ENCODE measurements at regions not wholly inside any gene's neighbourhood (a gene's known extent, or its start where the extent isn't known, plus 50 kb on each side); places are given as distances from the start of the nearest gene placed in this dataset.

DNA sequence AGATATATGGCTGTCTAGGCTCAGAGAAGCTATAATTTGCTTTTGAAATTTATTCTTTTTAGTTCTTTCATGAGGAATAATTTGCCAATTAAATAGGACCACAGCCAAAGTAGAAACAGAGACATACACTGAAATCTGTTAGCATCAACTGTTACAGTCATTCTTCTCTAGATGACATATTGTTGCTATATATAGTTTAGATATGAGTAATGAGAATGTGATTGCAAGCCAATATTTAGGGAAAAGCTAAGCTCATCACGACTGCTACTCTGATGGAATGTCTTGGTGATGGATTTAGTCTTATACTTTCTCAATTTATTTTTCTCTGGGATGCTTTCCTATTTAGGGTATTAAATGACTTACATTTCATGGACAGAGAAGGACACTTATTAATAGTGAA, 259.1 kb downstream of the LNPK start:
- DNase-seq, result peak in 1 of 2 donors; percentile 5
- H3K27me3 ChIP-seq, result no peaks in the 10 kb centered on the region
- H3K4me1 ChIP-seq, result no peaks in the 10 kb centered on the region
- 27 to 61% (median 59%) methylated on average over 1 of the region's 1 CpG for WGBS, 5 donors
- no peaks in the 10 kb centered on the region for H3K9me3 ChIP-seq
- no peak overlapping the region for H3K27ac ChIP-seq
- no peaks in the 10 kb centered on the region for H3K36me3 ChIP-seq
- TF ChIP-seq POLR2A (IDR thresholded peaks at IDR 0.05) (no peak), POLR2AphosphoS5 (IDR thresholded peaks at IDR 0.05) (no peak), EP300 (IDR thresholded peaks at IDR 0.05) (no peak)
- TF ChIP-seq, protein P1, sequence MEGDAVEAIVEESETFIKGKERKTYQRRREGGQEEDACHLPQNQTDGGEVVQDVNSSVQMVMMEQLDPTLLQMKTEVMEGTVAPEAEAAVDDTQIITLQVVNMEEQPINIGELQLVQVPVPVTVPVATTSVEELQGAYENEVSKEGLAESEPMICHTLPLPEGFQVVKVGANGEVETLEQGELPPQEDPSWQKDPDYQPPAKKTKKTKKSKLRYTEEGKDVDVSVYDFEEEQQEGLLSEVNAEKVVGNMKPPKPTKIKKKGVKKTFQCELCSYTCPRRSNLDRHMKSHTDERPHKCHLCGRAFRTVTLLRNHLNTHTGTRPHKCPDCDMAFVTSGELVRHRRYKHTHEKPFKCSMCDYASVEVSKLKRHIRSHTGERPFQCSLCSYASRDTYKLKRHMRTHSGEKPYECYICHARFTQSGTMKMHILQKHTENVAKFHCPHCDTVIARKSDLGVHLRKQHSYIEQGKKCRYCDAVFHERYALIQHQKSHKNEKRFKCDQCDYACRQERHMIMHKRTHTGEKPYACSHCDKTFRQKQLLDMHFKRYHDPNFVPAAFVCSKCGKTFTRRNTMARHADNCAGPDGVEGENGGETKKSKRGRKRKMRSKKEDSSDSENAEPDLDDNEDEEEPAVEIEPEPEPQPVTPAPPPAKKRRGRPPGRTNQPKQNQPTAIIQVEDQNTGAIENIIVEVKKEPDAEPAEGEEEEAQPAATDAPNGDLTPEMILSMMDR (IDR thresholded peaks at IDR 0.05), result no peak
- intact Hi-C loops (cut with DNase I; ENCODE audit: low total_unique reads), result no loop called here
- no peak overlapping the region for H3K4me3 ChIP-seq

DNA sequence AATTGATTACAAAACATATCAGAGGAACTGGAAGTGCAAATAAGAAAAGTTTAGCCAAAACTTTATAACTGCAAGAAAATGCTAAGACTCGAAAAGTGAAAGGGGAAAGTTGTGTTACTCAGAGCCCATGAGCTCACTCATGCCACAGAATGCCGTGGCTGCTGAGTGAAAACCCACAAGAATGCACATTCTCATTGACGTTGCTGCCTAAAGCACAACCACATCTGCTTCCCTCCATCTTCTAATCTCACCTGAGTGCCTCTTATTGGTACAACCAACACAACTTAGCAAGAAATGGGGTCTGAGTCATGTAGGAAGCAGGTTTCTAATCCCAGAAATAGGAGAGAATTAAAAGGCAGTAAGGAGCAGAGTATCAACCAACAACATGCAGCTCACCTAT, 259.7 kb downstream of the LNPK start:
- no peak for DNase-seq
- Histone ChIP-seq H3K4me3 (no peak overlapping the region), H3K27me3 (no peaks in the 10 kb centered on the region), H3K27ac (no peak overlapping the region), H3K9me3 (no peaks in the 10 kb centered on the region), H3K36me3 (no peaks in the 10 kb centered on the region), H3K4me1 (no peaks in the 10 kb centered on the region)
- no peak for TF ChIP-seq POLR2A (IDR thresholded peaks at IDR 0.05)
- no peak for TF ChIP-seq EP300 (IDR thresholded peaks at IDR 0.05)
- TF ChIP-seq, protein P1 (IDR thresholded peaks at IDR 0.05), result no peak
- no peak for TF ChIP-seq POLR2AphosphoS5 (IDR thresholded peaks at IDR 0.05)
- intact Hi-C loops (cut with DNase I; ENCODE audit: low total_unique reads), result no loop called here
- 75 to 85% (median 82%) methylated on average over 3 of the region's 3 CpGs for WGBS, 5 donors

DNA sequence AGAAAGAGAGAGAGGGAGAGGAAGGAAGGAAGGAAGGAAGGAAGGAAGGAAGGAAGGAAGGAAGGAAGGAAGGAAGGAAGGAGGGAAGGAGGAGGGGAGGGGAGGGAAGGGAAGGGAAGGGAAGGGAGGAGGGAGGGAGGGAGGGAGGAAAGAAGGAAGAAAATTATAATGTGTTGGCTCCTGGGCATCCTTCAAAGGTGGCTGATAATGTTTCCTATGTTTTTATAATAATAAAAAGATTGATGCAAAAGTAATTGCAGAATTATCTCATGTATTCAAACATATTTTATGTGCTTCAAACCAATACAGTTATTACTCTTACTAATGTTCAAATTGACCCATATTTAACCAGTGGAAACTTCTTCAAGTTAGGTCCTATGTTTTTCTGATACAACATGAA, 260.9 kb downstream of the LNPK start:
- H3K4me1 ChIP-seq, result no peaks in the 10 kb centered on the region
- H3K27me3 ChIP-seq, result peaks cover 0 to 3% (median 0%) of the 10 kb centered on the region in 3 donors
- intact Hi-C loops (cut with DNase I; ENCODE audit: low total_unique reads), result no loop called here
- H3K36me3 ChIP-seq, result no peaks in the 10 kb centered on the region
- TF ChIP-seq, protein P1 (IDR thresholded peaks at IDR 0.05), result no peak
- TF ChIP-seq POLR2A (IDR thresholded peaks at IDR 0.05) (no peak), POLR2AphosphoS5 (IDR thresholded peaks at IDR 0.05) (no peak), EP300 (IDR thresholded peaks at IDR 0.05) (no peak)
- no peak for DNase-seq
- no peaks in the 10 kb centered on the region for H3K9me3 ChIP-seq
- H3K4me3 ChIP-seq, result no peak overlapping the region
- H3K27ac ChIP-seq, result no peak overlapping the region

DNA sequence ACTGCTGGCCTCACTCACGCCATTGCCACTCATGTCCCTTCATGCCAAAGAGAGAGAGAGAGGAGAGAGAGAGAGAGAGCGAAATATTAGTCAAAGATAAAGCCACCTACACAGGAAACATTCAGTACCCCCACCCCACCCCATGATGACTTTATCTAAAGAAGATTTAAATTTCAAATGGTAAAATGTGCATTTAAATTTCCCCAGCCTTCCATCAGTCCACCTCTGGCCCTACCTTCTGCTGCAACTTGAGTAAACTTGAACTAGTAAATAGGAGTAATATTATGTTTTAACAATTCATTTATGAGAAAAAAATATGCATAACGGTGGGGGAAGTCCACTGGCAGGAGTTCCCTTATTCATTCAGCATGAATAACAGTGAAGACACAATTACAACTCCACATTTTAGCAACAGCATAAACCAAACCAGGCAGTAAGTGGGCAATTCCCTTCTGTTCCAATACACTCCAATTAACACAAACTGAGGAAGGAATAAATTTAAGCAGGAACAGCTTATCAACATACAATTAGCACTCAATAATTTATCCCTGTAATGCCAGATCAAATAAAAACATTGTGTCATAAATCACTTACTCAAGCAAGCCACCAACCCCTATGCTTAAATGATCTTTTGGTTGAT, 264.2 kb downstream of the LNPK start:
- no peaks in the 10 kb centered on the region for H3K36me3 ChIP-seq
- H3K27ac ChIP-seq, result no peak overlapping the region
- no peak for TF ChIP-seq EP300 (IDR thresholded peaks at IDR 0.05)
- DNase-seq, result no peak
- no peaks in the 10 kb centered on the region for H3K9me3 ChIP-seq
- H3K4me3 ChIP-seq, result no peak overlapping the region
- no peaks in the 10 kb centered on the region for H3K4me1 ChIP-seq
- WGBS, 5 donors, result 55 to 71% (median 65%) methylated on average over 3 of the region's 3 CpGs
- intact Hi-C loops (cut with DNase I; ENCODE audit: low total_unique reads), result no loop called here
- peaks cover 0 to 3% (median 0%) of the 10 kb centered on the region in 3 donors for H3K27me3 ChIP-seq

DNA sequence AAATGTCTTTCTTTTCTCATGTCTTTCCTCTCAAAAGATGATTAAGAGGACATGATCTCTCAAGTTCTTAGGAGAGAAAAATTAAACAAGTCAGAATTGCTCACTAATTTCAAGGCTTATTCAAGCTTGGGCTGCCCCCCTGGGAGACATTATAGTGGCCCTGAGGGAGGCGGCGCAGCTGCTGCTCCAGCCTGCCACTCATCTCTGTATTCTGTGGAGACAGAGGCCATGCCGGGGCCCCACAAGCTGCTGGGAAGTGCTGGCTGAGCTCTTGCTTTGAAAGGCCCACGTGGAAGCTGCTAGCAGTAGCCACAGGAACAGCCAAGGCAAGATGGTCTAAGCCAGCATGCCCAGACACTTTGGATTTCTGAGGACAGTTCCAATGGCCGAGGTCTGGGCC, 267.4 kb downstream of the LNPK start:
- intact Hi-C loops (cut with DNase I; ENCODE audit: low total_unique reads), result no loop called here
- TF ChIP-seq EP300 (IDR thresholded peaks at IDR 0.05) (no peak), POLR2AphosphoS5 (IDR thresholded peaks at IDR 0.05) (no peak)

More for the DNA sequence above, 267.4 kb downstream of the LNPK start:
- no peak for DNase-seq
- H3K36me3 ChIP-seq, result no peaks in the 10 kb centered on the region
- no peaks in the 10 kb centered on the region for H3K9me3 ChIP-seq
- no peak overlapping the region for H3K27ac ChIP-seq
- peaks cover 0 to 3% (median 0%) of the 10 kb centered on the region in 3 donors for H3K27me3 ChIP-seq
- WGBS, 5 donors, result 64 to 74% (median 68%) methylated on average over 5 of the region's 5 CpGs
- H3K4me1 ChIP-seq, result no peaks in the 10 kb centered on the region
- no peak overlapping the region for H3K4me3 ChIP-seq
